ENCODE measurements at regions not wholly inside any gene's neighbourhood (a gene's known extent, or its start where the extent isn't known, plus 50 kb on each side); places are given as distances from the start of the nearest gene placed in this dataset.
A peak's percentile ranks its signal among the peaks of the same experiment; 100 is the strongest.

DNA sequence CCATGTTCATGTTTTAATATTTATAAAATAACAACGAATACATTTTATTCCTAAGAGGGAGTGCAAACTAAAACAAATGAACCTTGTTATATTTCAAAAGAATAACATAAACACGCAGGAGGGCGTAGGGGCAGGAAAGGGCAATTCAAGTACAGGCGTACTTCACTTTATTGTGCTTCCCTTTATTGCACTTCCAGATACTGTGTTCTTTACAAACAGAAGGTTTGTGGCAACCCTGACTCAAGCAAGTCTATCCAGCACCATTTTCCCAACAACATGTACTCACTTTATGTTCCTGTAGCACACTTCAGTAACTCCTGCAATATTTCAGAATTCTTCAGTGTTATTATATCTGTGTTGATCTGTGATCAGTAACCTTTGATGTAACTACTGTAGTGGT is 84.6 kb upstream of the PLEKHA5 start:
- in situ Hi-C loops (cut with MboI; ENCODE audit: low sequenced_read_pairs), result loop anchor here (25.0 kb wide), 1 partner anchor 92 kb away; the partner anchor contains the start of gene PLEKHA5

DNA sequence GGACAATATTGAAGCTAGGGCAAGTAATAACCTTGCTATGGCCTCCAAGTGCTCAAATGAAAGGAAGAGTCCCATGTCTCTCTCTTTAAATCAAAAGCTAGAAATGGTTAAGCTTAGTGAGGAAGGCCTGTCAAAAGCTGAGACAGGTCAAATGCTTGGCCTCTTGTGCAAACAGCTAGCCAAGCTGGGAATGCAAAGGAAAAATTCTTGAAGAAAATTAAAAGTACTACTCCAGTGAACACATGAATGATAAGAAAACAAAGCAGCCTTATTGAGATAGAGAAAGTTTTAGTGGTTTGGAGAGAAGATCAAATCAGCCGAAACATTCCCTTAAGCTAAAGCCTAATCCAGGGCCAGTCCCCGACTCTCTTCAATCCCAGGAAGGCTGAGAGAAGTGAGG is 84.1 kb upstream of the PLEKHA5 start:
- Histone ChIP-seq H3K27me3 (ENCODE audit: low read depth) (no peaks in the 10 kb centered on the region), H3K36me3 (replicated peaks) (no peaks in the 10 kb centered on the region; the same call in 1 of the 2 replicates), H3K4me1 (peaks cover 5% of the 10 kb centered on the region), H3K9me3 (no peaks in the 10 kb centered on the region), H3K4me3 (no peak overlapping the region)
- no peak for DNase-seq (ENCODE audit: low spot score in 2 of 2)
- in situ Hi-C loops (cut with MboI; ENCODE audit: low sequenced_read_pairs), result loop anchor here (25.0 kb wide), 1 partner anchor 92 kb away; the partner anchor contains the start of gene PLEKHA5

More for the DNA sequence above, 84.6 kb upstream of the PLEKHA5 start:
- Histone ChIP-seq H3K27me3 (ENCODE audit: low read depth) (no peaks in the 10 kb centered on the region), H3K4me3 (no peak overlapping the region), H3K9me3 (no peaks in the 10 kb centered on the region), H3K4me1 (peaks cover 10% of the 10 kb centered on the region), H3K36me3 (replicated peaks) (no peaks in the 10 kb centered on the region; the same call in 1 of the 2 replicates)
- no peak for DNase-seq (ENCODE audit: low spot score in 2 of 2)

DNA sequence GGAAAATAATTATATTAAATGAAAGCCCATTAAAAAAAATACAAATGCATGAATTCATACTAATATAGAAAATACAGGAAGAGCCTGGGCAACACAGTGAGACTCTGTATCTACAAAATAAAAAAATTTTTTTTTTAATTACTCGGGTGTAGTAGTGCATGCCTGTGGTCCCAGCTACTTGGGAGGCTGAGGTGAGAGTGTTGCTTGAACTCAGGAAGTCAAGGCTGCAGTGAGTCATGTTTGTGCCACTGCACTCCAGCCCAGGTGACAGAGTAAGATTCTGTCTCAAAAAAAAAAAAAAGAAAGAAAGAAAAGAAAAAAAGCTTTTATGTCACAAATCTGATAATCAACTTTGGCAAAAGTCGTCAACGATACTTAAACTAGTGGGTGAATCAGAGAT is 80.6 kb upstream of the PLEKHA5 start:
- no peaks in the 10 kb centered on the region for H3K27me3 ChIP-seq (ENCODE audit: low read depth)
- H3K9me3 ChIP-seq, result no peaks in the 10 kb centered on the region
- DNase-seq (ENCODE audit: low spot score in 2 of 2), result no peak
- no peak overlapping the region for H3K4me3 ChIP-seq
- H3K4me1 ChIP-seq, result no peaks in the 10 kb centered on the region; the same call in 1 of the 2 replicates
- no peaks in the 10 kb centered on the region; the same call in 1 of the 2 replicates for H3K36me3 ChIP-seq (replicated peaks)
- in situ Hi-C loops (cut with MboI; ENCODE audit: low sequenced_read_pairs), result loop anchor here (25.0 kb wide), 1 partner anchor 88 kb away; the partner anchor contains the start of gene PLEKHA5

DNA sequence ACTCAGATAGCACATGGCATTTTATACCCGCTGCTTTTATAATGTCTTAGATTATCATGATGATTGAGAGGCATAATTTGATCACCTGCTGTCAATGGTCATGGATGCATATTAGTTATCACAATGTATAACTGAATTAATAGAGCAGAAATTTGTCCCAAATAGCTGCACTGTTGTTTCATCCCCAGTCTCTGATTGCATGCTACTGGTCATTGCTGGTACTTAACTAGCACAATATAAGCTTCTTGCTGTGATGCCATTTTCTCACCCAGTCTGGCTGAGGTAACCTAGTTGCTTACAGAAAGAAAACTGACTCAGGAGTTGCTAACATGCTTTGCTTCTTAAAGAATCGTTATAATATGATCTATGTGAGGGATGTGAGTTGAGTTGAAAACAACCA is 76.8 kb upstream of the PLEKHA5 start:
- in situ Hi-C loops (cut with MboI; ENCODE audit: low sequenced_read_pairs), result no loop called here
- no peak overlapping the region for H3K4me3 ChIP-seq
- H3K4me1 ChIP-seq, result peaks cover 4% of the 10 kb centered on the region; the same call in 1 of the 2 replicates
- no peaks in the 10 kb centered on the region; the same call in 1 of the 2 replicates for H3K36me3 ChIP-seq (replicated peaks)
- H3K27me3 ChIP-seq (ENCODE audit: low read depth), result no peaks in the 10 kb centered on the region
- DNase-seq (ENCODE audit: low spot score in 2 of 2), result no peak
- H3K9me3 ChIP-seq, result no peaks in the 10 kb centered on the region

DNA sequence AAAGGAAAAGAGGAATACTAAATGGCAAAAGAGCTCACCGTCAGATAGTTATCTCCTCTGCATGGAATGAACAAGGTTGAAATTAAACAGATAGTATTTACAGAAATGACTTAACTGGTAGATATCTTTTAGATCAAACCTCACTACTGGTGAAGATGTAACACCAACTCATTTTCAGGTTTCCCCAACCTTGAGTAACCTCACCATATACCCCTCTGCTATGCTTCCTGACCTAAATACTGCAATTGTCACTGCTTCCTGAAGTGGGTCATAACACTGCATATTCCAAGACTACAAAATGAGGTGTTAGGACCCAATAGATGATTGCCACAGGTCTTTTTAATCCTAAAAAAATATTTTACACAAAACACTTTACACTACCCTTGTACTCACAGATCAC is 76.3 kb upstream of the PLEKHA5 start:
- Histone ChIP-seq H3K27me3 (ENCODE audit: low read depth) (no peaks in the 10 kb centered on the region), H3K36me3 (replicated peaks) (no peaks in the 10 kb centered on the region; the same call in 1 of the 2 replicates), H3K9me3 (no peaks in the 10 kb centered on the region), H3K4me3 (no peak overlapping the region), H3K4me1 (peaks cover 4% of the 10 kb centered on the region)
- no peak for DNase-seq (ENCODE audit: low spot score in 2 of 2)
- in situ Hi-C loops (cut with MboI; ENCODE audit: low sequenced_read_pairs), result no loop called here

DNA sequence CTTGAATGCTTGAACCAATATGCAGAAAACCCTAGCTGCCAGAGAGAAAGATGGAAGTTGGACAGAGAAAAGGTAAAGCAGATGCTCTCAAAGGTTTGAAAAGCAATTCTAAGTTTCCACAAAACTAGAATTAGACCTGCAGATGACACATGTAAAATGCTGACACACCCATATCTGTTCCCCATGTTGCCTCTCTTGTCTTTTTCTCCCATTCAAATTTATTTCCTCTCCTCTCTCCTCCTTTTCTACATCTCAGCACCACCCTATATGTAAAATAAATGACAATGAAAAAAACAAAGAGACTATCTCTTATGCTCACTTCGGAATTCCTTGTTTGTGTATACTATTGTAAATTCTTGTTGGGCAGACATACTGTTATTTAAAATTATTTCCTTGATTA is 75.5 kb upstream of the PLEKHA5 start:
- no peaks in the 10 kb centered on the region for H3K36me3 ChIP-seq (replicated peaks)
- no peaks in the 10 kb centered on the region for H3K9me3 ChIP-seq
- no peak overlapping the region for H3K4me3 ChIP-seq
- DNase-seq (ENCODE audit: low spot score in 2 of 2), result no peak
- H3K27me3 ChIP-seq (ENCODE audit: low read depth), result no peaks in the 10 kb centered on the region
- peaks cover 12% of the 10 kb centered on the region for H3K4me1 ChIP-seq
- in situ Hi-C loops (cut with MboI; ENCODE audit: low sequenced_read_pairs), result no loop called here

DNA sequence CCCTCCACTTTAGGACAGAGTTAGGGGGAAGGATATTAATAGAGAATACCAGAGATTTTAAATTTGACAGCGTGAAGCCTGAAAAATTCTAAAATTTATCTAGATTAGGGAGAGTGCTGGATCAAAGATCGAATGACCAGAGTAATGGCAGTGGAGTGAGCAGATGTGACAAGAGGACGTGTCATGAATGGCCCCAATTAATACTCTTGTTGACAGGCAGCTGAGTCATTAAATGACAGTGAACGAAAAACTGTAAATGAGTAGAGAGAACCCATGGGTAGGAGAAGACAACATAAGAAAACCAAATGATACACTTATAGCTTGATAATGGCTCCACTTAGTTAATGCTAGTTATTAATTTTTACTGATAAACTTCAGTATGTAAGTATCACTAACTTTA is 73.9 kb upstream of the PLEKHA5 start:
- no peak for DNase-seq (ENCODE audit: low spot score in 2 of 2)
- H3K36me3 ChIP-seq (replicated peaks), result no peaks in the 10 kb centered on the region
- no peaks in the 10 kb centered on the region for H3K9me3 ChIP-seq
- H3K4me3 ChIP-seq, result no peak overlapping the region
- in situ Hi-C loops (cut with MboI; ENCODE audit: low sequenced_read_pairs), result no loop called here
- peaks cover 15% of the 10 kb centered on the region for H3K4me1 ChIP-seq
- no peaks in the 10 kb centered on the region for H3K27me3 ChIP-seq (ENCODE audit: low read depth)

DNA sequence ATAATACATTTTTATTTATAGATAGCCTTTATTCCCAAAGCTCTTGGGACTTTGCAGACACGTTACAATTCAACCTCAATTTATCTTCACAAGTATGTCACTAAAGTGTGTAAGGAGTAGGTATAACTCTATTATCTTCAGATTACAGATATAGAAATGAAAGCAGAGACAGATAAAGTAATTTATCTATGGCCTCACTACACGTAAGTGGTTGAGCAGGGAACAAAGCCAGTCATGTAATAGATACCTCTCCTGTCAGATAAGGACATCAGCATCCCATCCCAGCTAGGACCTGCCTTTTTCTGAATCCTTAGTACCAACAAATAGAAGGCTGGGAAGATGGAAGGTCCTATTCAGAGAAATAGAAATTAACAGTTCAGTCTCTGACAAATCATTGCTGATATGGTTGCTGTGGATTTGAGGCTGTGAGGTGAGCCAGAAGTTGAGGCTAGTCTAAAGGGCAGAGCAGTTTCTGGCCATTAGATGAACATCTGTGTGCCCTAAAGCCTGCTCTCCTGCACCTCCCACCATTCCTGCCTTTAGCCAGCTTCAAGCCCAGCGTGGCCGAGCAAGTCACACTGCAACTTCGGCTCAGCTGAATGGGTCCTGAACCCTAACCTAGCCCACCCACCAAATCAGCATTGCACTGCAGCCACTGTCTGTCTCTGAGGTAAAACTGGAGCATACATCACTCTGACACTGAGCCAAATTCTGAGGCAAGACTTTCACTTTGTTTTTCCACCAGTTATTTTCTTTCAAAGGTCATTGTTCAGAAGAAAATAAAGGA is 71.1 kb upstream of the PLEKHA5 start:
- Histone ChIP-seq H3K4me3 (no peak overlapping the region), H3K27me3 (ENCODE audit: low read depth) (no peaks in the 10 kb centered on the region), H3K4me1 (peaks cover 15% of the 10 kb centered on the region), H3K36me3 (replicated peaks) (no peaks in the 10 kb centered on the region), H3K9me3 (no peaks in the 10 kb centered on the region)
- DNase-seq (ENCODE audit: low spot score in 2 of 2), result peak in 1 of 2 experiments; percentile 30
- in situ Hi-C loops (cut with MboI; ENCODE audit: low sequenced_read_pairs), result no loop called here

DNA sequence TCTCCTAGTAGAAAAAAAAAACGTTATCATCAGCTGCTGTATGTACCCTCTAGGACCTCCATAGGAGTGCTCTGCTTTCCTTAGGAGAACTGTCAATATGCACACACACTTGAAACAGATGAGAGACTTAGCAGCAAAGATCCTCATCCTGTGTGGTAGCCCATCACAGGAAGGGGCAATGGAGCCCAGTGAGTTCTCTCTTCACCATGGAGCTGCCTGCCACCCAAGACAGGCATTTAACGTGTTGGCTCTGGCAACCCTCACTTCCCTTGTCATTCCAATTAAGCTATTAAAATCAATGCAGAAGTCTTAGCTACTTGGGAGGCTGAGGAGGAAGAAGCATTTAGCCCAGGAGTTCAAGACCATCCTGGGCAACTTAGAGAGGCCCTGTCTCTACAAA is 64.8 kb upstream of the PLEKHA5 start:
- no peak overlapping the region for H3K4me3 ChIP-seq
- H3K4me1 ChIP-seq, result peaks cover 30% of the 10 kb centered on the region
- in situ Hi-C loops (cut with MboI; ENCODE audit: low sequenced_read_pairs), result no loop called here
- H3K27me3 ChIP-seq (ENCODE audit: low read depth), result no peaks in the 10 kb centered on the region
- peak in 1 of 2 experiments; percentile 20 for DNase-seq (ENCODE audit: low spot score in 2 of 2)
- no peaks in the 10 kb centered on the region for H3K9me3 ChIP-seq
- no peaks in the 10 kb centered on the region for H3K36me3 ChIP-seq (replicated peaks)

DNA sequence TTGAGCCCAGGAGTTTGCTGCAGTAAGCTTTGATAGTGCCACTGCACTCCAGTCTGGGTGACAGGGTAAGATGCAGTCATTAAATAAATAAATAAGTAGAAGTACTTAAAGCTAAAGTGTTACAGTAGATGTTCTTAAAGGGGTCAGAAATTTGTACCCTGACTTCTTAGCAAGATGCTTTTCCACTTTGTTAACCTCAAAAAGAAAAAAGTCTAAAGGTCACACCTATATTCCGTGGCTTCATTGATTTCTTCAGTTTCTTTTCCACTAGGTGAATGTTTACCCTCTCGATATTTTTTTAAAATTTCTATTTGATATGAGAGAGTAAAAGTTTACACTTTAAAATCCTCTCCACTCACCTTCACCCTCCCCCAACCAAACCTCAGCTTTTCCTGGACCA is 64.3 kb upstream of the PLEKHA5 start:
- Histone ChIP-seq H3K27me3 (ENCODE audit: low read depth) (no peaks in the 10 kb centered on the region), H3K4me3 (no peak overlapping the region), H3K4me1 (peaks cover 30% of the 10 kb centered on the region), H3K9me3 (no peaks in the 10 kb centered on the region), H3K36me3 (replicated peaks) (no peaks in the 10 kb centered on the region)
- in situ Hi-C loops (cut with MboI; ENCODE audit: low sequenced_read_pairs), result no loop called here
- DNase-seq (ENCODE audit: low spot score in 2 of 2), result no peak

DNA sequence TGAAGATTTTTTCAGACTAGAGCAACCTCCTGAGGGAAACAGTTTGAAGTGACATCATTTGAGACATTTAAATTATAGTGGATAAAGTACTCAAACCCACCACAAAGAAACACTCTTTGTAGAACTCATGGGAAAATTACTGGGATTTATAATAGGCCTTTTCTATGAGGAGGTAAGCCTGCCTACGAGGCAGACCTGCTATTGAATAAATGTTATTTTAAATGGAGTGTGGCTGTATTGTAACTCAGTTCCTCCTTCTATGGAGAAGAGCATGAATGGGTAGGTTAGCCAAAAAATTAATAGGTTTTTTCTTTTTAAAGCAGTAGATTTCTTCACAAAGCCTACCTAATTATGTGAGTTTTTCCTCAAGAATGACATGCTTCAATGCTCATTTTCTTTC is 63.7 kb upstream of the PLEKHA5 start:
- in situ Hi-C loops (cut with MboI; ENCODE audit: low sequenced_read_pairs), result no loop called here
- H3K27me3 ChIP-seq (ENCODE audit: low read depth), result no peaks in the 10 kb centered on the region

DNA sequence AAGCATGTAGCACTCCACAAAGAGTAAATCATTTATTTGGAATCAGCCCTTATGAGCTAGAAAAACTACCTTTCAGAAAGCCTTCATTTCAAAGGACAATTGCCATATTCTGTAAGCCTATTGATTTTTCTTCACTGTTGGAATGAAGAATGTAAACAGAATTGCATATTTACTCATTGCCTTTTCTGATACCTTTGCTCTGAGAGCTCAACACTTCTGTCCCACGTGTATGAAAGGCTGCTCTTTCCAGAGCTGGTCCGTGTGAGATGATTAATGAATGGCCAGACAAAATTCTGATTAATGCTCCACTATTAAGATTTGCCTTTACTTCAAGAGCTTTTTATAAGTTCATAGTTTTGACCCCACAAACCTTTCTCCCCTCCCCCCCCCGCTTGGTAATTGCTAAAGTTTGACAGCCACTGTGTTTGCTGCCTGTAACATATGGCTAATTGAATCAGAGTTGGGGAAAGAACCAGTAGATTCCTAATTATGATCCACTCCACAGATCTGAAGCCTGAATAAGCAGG is 63.0 kb upstream of the PLEKHA5 start:
- in situ Hi-C loops (cut with MboI; ENCODE audit: low sequenced_read_pairs), result no loop called here
- Histone ChIP-seq H3K4me1 (peaks cover 30% of the 10 kb centered on the region), H3K9me3 (no peaks in the 10 kb centered on the region), H3K36me3 (replicated peaks) (no peaks in the 10 kb centered on the region), H3K27me3 (ENCODE audit: low read depth) (no peaks in the 10 kb centered on the region), H3K4me3 (no peak overlapping the region)
- peak in 1 of 2 experiments; percentile 11 for DNase-seq (ENCODE audit: low spot score in 2 of 2)

More for the DNA sequence above, 63.7 kb upstream of the PLEKHA5 start:
- Histone ChIP-seq H3K4me3 (no peak overlapping the region), H3K4me1 (peaks cover 30% of the 10 kb centered on the region), H3K36me3 (replicated peaks) (no peaks in the 10 kb centered on the region), H3K9me3 (no peaks in the 10 kb centered on the region)
- DNase-seq (ENCODE audit: low spot score in 2 of 2), result peak in 1 of 2 experiments; percentile 92

DNA sequence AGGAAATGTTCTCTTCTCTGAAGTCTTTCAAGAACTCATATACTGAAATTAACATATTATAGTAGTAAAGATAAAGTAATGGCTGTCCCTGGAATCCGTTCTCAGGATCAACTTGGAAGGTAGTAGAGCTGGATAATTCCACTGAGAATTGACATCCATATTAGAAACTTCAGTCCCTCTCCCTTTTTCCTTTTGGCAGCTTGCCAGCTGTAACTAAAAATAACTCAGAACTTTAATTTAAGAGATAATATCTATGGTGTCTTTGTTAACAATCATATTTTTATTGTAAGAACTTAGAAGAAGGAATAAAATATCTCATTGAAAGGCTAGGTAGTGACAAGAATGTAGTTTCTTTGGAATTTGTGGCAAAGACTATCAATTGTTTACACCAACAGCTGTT is 61.4 kb upstream of the PLEKHA5 start:
- Histone ChIP-seq H3K9me3 (no peaks in the 10 kb centered on the region), H3K36me3 (replicated peaks) (no peaks in the 10 kb centered on the region), H3K27me3 (ENCODE audit: low read depth) (no peaks in the 10 kb centered on the region), H3K4me1 (peaks cover 30% of the 10 kb centered on the region), H3K4me3 (no peak overlapping the region)
- in situ Hi-C loops (cut with MboI; ENCODE audit: low sequenced_read_pairs), result no loop called here
- peak in 1 of 2 experiments; percentile 2 for DNase-seq (ENCODE audit: low spot score in 2 of 2)

DNA sequence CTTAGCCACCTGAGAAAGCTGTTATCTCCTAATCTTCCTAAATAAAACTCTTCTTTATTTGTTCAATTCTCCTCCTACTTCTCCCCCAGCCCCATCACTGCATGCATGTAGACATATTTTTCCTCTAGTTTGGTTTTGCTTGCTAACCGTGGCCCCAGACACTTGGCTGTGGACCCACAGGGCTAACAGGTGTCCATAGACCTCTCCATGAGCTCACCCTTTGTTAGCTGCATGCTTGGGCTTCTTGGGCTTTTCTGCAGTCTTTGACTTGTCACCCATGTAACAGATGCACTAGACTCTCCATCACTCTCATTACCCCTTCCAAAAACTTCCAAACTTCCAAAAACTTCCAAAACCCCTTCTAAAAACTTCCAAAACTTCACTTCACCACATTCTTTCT is 59.2 kb upstream of the PLEKHA5 start:
- Histone ChIP-seq H3K27me3 (ENCODE audit: low read depth) (no peaks in the 10 kb centered on the region), H3K4me1 (peaks cover 20% of the 10 kb centered on the region), H3K4me3 (no peak overlapping the region), H3K9me3 (no peaks in the 10 kb centered on the region), H3K36me3 (replicated peaks) (no peaks in the 10 kb centered on the region)
- DNase-seq (ENCODE audit: low spot score in 2 of 2), result no peak
- in situ Hi-C loops (cut with MboI; ENCODE audit: low sequenced_read_pairs), result no loop called here
